SK-N-SH (cell line): ENCODE measurements at regions not wholly inside any gene's neighbourhood (a gene's known extent, or its start where the extent isn't known, plus 50 kb on each side); places are given as distances from the start of the nearest gene placed in this dataset.

Source experiments
- CTCF ChIA-PET: fragments of 300-600, 350-600 bp; formaldehyde crosslinking; extraction: SDS; loops from one replicate; lab custom pipeline; 2021; lab: Yijun Ruan, JAX
- POLR2A ChIA-PET: fragments of 350-600 bp; sonication (Branson Sonifier 250); formaldehyde crosslinking; extraction: SDS; loops from one replicate; lab custom pipeline; 2020; ENCODE audit warnings: antibody characterized with exemption, inconsistent platforms; lab: Yijun Ruan, JAX
- DNase-seq: peaks from one replicate; pipeline ENCODE4 v3.0.0; 2012
- H2AFZ ChIP-seq: fragments of 200-600 bp; sonication (generic); 2 replicates; pipeline ENCODE4 v1.8.1; 2016; ENCODE audit warnings: antibody characterized with exemption, mild to moderate bottlenecking, low read depth
- H3F3A ChIP-seq: fragments of 200-600 bp; sonication (generic); replicated peaks from 2 replicates; pipeline ENCODE3; 2016; ENCODE audit warnings: antibody characterized with exemption, mild to moderate bottlenecking; ENCODE audit not compliant: insufficient read depth
- H3K27ac ChIP-seq, 2 experiments: fragments of 200-500 bp in 1 of 2; fragments of 200-600 bp in 1 of 2; sonication (Bioruptor generic) in 1 of 2; sonication (generic), shearing (Covaris generic) in 1 of 2; 2 replicates each; pipeline versions ENCODE4 v1.5.1 to v1.6.1; 2014 to 2016; ENCODE audit warnings: low read depth in 2 of 2, inconsistent platforms in 1 of 2, low read length in 1 of 2, mild to moderate bottlenecking in 1 of 2, mixed read lengths in 1 of 2
- H3K27me3 ChIP-seq: fragments of 200-600 bp; sonication (generic), shearing (Covaris generic); 2 replicates; pipeline ENCODE4 v1.6.1; 2016; ENCODE audit warnings: mixed run types; ENCODE audit not compliant: insufficient read depth
- H3K36me3 ChIP-seq, 2 experiments: fragments of 200-500 bp in 1 of 2; fragments of 200-600 bp in 1 of 2; sonication (Bioruptor generic) in 1 of 2; sonication (generic) in 1 of 2; replicated peaks in 1 of 2; 2 replicates each; pipeline versions ENCODE3 to v1.5.1; 2014 to 2016; ENCODE audit warnings: low read length in 1 of 2, mild to moderate bottlenecking in 1 of 2; ENCODE audit not compliant: insufficient read depth in 2 of 2, control insufficient read depth in 1 of 2
- H3K4me1 ChIP-seq, 2 experiments: fragments of 200-500 bp in 1 of 2; fragments of 200-600 bp in 1 of 2; sonication (Bioruptor generic) in 1 of 2; sonication (generic), shearing (Covaris generic) in 1 of 2; 2 replicates each; pipeline versions ENCODE4 v1.5.1 to v1.6.1; 2014 to 2016; ENCODE audit warnings: low read depth in 1 of 2, low read length in 1 of 2, mixed run types in 1 of 2; ENCODE audit not compliant: insufficient read depth in 2 of 2, control insufficient read depth in 1 of 2
- H3K4me2 ChIP-seq: fragments of 200-600 bp; sonication (generic), shearing (Covaris generic); 2 replicates; pipeline ENCODE4 v1.6.1; 2017; ENCODE audit warnings: mixed run types
- H3K4me3 ChIP-seq, 2 experiments: fragments of 200-500 bp in 1 of 2; fragments of 200-600 bp in 1 of 2; sonication (Bioruptor generic) in 1 of 2; sonication (generic), shearing (Covaris generic) in 1 of 2; 2 replicates each; pipeline versions ENCODE4 v1.5.1 to v1.8.1; 2014 to 2016; ENCODE audit warnings: low read depth in 2 of 2, inconsistent platforms in 1 of 2, low read length in 1 of 2, mild to moderate bottlenecking in 1 of 2, mixed read lengths in 1 of 2, moderate library complexity in 1 of 2
- H3K79me2 ChIP-seq: fragments of 200-600 bp; sonication (generic); 2 replicates; pipeline ENCODE4 v1.8.1; 2017; ENCODE audit warnings: mild to moderate bottlenecking; ENCODE audit not compliant: insufficient read depth
- H3K9ac ChIP-seq: fragments of 200-600 bp; sonication (generic); 2 replicates; pipeline ENCODE4 v1.6.1; 2017; ENCODE audit warnings: mixed run types
- H3K9me2 ChIP-seq: fragments of 200-600 bp; sonication (generic); 2 replicates; pipeline ENCODE4 v1.6.1; 2017; ENCODE audit warnings: mixed run types
- H3K9me3 ChIP-seq: fragments of 200-600 bp; sonication (generic); 2 replicates; pipeline ENCODE4 v1.6.1; 2017; ENCODE audit warnings: mixed run types, mild to moderate bottlenecking, moderate library complexity
- H4K20me1 ChIP-seq: fragments of 200-600 bp; sonication (generic); 2 replicates; pipeline ENCODE4 v1.6.1; 2017; ENCODE audit warnings: mild to moderate bottlenecking, mixed run types; ENCODE audit not compliant: insufficient read depth
- FOSL2 ChIP-seq: IDR thresholded peaks from 2 replicates; pipeline ENCODE4 v1.4.0; 2012; ENCODE audit warnings: low read depth, mild to moderate bottlenecking, moderate library complexity, borderline replicate concordance
- FOXJ3 ChIP-seq: sonication (generic); formaldehyde crosslinking; IDR thresholded peaks from 2 replicates; pipeline ENCODE4 v1.5.1; 2020; ENCODE audit warnings: mild to moderate bottlenecking, missing genetic modification reagents
- FOXM1 ChIP-seq: IDR thresholded peaks from 2 replicates; pipeline ENCODE4 v1.4.0; 2012; ENCODE audit warnings: low read depth, mild to moderate bottlenecking
- GABPA ChIP-seq: IDR thresholded peaks from 2 replicates; pipeline ENCODE4 v1.4.0; 2012; ENCODE audit warnings: low read depth, mild to moderate bottlenecking
- GATA2 ChIP-seq: sonication (generic); formaldehyde crosslinking; IDR thresholded peaks from 2 replicates; pipeline ENCODE4 v1.5.0; 2020; ENCODE audit warnings: mild to moderate bottlenecking, missing genetic modification reagents
- JUND ChIP-seq: IDR thresholded peaks from 2 replicates; pipeline ENCODE4 v1.4.0; 2012
- MAX ChIP-seq: IDR thresholded peaks from 2 replicates; pipeline ENCODE4 v1.4.0; 2012; ENCODE audit warnings: low read depth
- MEF2A ChIP-seq: IDR thresholded peaks from 2 replicates; pipeline ENCODE4 v1.4.0; 2012; ENCODE audit warnings: low read depth, borderline replicate concordance
- RAD21 ChIP-seq: IDR thresholded peaks from 2 replicates; pipeline ENCODE4 v1.6.1; 2012; ENCODE audit warnings: mild to moderate bottlenecking, low read length
- RCOR1 ChIP-seq: fragments of 150-350 bp; IDR thresholded peaks from 2 replicates; pipeline ENCODE4 v1.6.1; 2017; ENCODE audit warnings: antibody characterized with exemption, low read length
- REST ChIP-seq: IDR thresholded peaks from 2 replicates; pipeline ENCODE4 v1.6.1; 2012; ENCODE audit warnings: mild to moderate bottlenecking, low read depth, low read length, moderate library complexity
- RFX5 ChIP-seq: IDR thresholded peaks from 2 replicates; pipeline ENCODE4 v1.6.1; 2012; ENCODE audit warnings: mild to moderate bottlenecking, improper control_type of control experiment, low read length
- SIN3A ChIP-seq: IDR thresholded peaks from 2 replicates; pipeline ENCODE4 v1.6.1; 2012; ENCODE audit warnings: low read depth, mild to moderate bottlenecking, low read length, moderate library complexity, borderline replicate concordance
- SMC3 ChIP-seq: IDR thresholded peaks from 2 replicates; pipeline ENCODE4 v1.6.1; 2012; ENCODE audit warnings: low read depth, low read length, improper control_type of control experiment
- TAF1 ChIP-seq: IDR thresholded peaks from 2 replicates; pipeline ENCODE4 v1.6.1; 2012; ENCODE audit warnings: low read depth, mild to moderate bottlenecking, low read length, moderate library complexity, borderline replicate concordance
- TEAD4 ChIP-seq: IDR thresholded peaks from 2 replicates; pipeline ENCODE4 v1.4.0; 2012; ENCODE audit warnings: mild to moderate bottlenecking, borderline replicate concordance; ENCODE audit not compliant: insufficient read depth
- USF1 ChIP-seq: IDR thresholded peaks from 2 replicates; pipeline ENCODE4 v1.4.0; 2012; ENCODE audit warnings: low read depth, borderline replicate concordance
- YY1 ChIP-seq: IDR thresholded peaks from 2 replicates; pipeline ENCODE4 v1.4.0; 2012; ENCODE audit warnings: low read depth, mild to moderate bottlenecking
- WGBS: methylation state at CpG from one replicate; pipeline ENCODE4 v1.1.6; 2017; ENCODE audit warnings: low lambda C conversion rate; 5-methylcytosine and 5-hydroxymethylcytosine counted together

- Histone ChIP-seq H3K9me3 (no peaks in the 10 kb centered on the region), H3K27me3 (no peaks in the 10 kb centered on the region), H3F3A (no peaks in the 10 kb centered on the region), H3K9ac (no peak overlapping the region), H3K4me2 (no peak overlapping the region), H3K9me2 (no peaks in the 10 kb centered on the region), H3K27ac (no peak overlapping the region), H3K79me2 (no peaks in the 10 kb centered on the region), H3K4me3 (no peak overlapping the region), H3K36me3 (no peaks in the 10 kb centered on the region), H2AFZ (no peak overlapping the region), H4K20me1 (no peaks in the 10 kb centered on the region), H3K4me1 (no peaks in the 10 kb centered on the region)
- TF ChIP-seq FOXM1 (no peak), FOXJ3 (CRISPR knock-in tag) (no peak), TEAD4 (no peak), TAF1 (no peak), GATA2 (no peak), GABPA (no peak), RCOR1 (no peak), SIN3A (no peak), USF1 (no peak), YY1 (no peak), FOSL2 (no peak), REST (no peak), MAX (no peak), MEF2A (no peak), JUND (no peak), RAD21 (no peak), SMC3 (no peak), RFX5 (no peak)
- POLR2A ChIA-PET = no interaction called here
- no peak for DNase-seq
- 8% methylated on average over 2 of the region's 2 CpGs for WGBS
- CTCF ChIA-PET = no interaction called here
These were observed 74.4 kb upstream of the CHODL start for GRCh38 chr21:18170221-18170620.
